K562 (cell line): ENCODE measurements at regions not wholly inside any gene's neighbourhood (a gene's known extent, or its start where the extent isn't known, plus 50 kb on each side); places are given as distances from the start of the nearest gene placed in this dataset.

ENCODE experiments used
- ATAC-seq: fragments of 200-7000 bp; cut with Tn5 transposase; 3 replicates; pipeline ENCODE4 v1.9.1; 2020; ENCODE audit warnings: moderate library complexity
- BruUV-seq: library from RNA; stranded (reverse); fragments of 400-500 nt; replicated peaks from 2 replicates; lab custom pipeline; 2021; lab: Mats Ljungman, UMichigan
- CTCF ChIA-PET: fragments of 300-600 bp; formaldehyde crosslinking; extraction: SDS; loops from one replicate; lab custom pipeline; 2021; ENCODE audit warnings: low intra/inter-chr PET ratio; lab: Yijun Ruan, JAX
- POLR2A ChIA-PET: fragments of 300-600, 350-650 bp; sonication (Branson Sonifier 250); formaldehyde crosslinking; extraction: SDS; loops from one replicate; lab custom pipeline; 2021; ENCODE audit warnings: antibody characterized with exemption, inconsistent platforms; lab: Yijun Ruan, JAX
- DNase-seq, 4 experiments: peaks; one replicate each; pipeline versions ENCODE4 v3.0.0 to v3.0.0-alpha.2; 2011 to 2018; ENCODE audit warnings: low spot score in 3 of 4, mixed read lengths in 3 of 4; ENCODE audit errors: extremely low read depth in 1 of 4
- FAIRE-seq: peaks from 2 replicates; lab custom pipeline; 2011; peaks lifted over from hg19 to GRCh38; lab: Jason Lieb, UNC
- H2AFZ ChIP-seq: 2 replicates; pipeline ENCODE4 v1.6.0; 2011; ENCODE audit warnings: low read depth, low read length, control low read depth, inconsistent platforms
- H3K27ac ChIP-seq: fragments of 200-600 bp; 3 replicates; pipeline ENCODE4 v1.8.0; 2011; ENCODE audit warnings: low read depth, mild to moderate bottlenecking, control low read depth, inconsistent platforms, low read length, moderate library complexity, mixed read lengths; ENCODE audit errors: extremely low read depth
- H3K27me3 ChIP-seq, 2 experiments: fragments of 300-600 bp in 1 of 2; 2 replicates in 1 of 2; 3 replicates in 1 of 2; pipeline versions ENCODE4 v1.6.0 to v1.8.0; 2011; ENCODE audit warnings: inconsistent platforms in 2 of 2, low read length in 2 of 2, mild to moderate bottlenecking in 1 of 2, mixed read lengths in 1 of 2, moderate library complexity in 1 of 2; ENCODE audit not compliant: control insufficient read depth in 2 of 2, insufficient read depth in 2 of 2
- H3K36me3 ChIP-seq: fragments of 300-600 bp; 3 replicates; pipeline ENCODE4 v1.8.0; 2011; ENCODE audit warnings: mild to moderate bottlenecking, low read length, inconsistent platforms; ENCODE audit not compliant: control insufficient read depth, insufficient read depth
- H3K4me1 ChIP-seq, 2 experiments: fragments of 200-600 bp in 1 of 2; replicated peaks in 1 of 2; 2 replicates in 1 of 2; 3 replicates in 1 of 2; pipeline versions ENCODE4 v1.5.1 to v1.8.0; 2011; ENCODE audit warnings: inconsistent platforms in 2 of 2, low read length in 2 of 2, mild to moderate bottlenecking in 1 of 2, mixed read lengths in 1 of 2, moderate library complexity in 1 of 2; ENCODE audit not compliant: control insufficient read depth in 2 of 2, insufficient read depth in 2 of 2
- H3K4me2 ChIP-seq: 2 replicates; pipeline ENCODE4 v1.6.1; 2011; ENCODE audit warnings: low read length, control low read depth, inconsistent platforms, mixed read lengths; ENCODE audit not compliant: insufficient read depth
- H3K4me3 ChIP-seq: fragments of 200-600 bp; sonication (generic), shearing (Covaris generic); 2 replicates; pipeline ENCODE4 v1.5.1; 2016; ENCODE audit warnings: control low read depth, inconsistent platforms
- H3K79me2 ChIP-seq: fragments of 200-600 bp; 3 replicates; pipeline ENCODE4 v1.8.0; 2011; ENCODE audit warnings: low read length, inconsistent platforms; ENCODE audit not compliant: control insufficient read depth, insufficient read depth
- H3K9ac ChIP-seq, 2 experiments: 2 replicates each; pipeline versions ENCODE4 v1.6.0 to v1.6.1; 2011; ENCODE audit warnings: low read depth in 2 of 2, low read length in 2 of 2, control low read depth in 1 of 2, inconsistent platforms in 1 of 2, mild to moderate bottlenecking in 1 of 2, mixed read lengths in 1 of 2; ENCODE audit not compliant: insufficient read depth in 1 of 2
- H3K9me1 ChIP-seq: one replicate; pipeline ENCODE4 v1.6.0; 2011; ENCODE audit warnings: inconsistent platforms, mild to moderate bottlenecking, low read length, moderate library complexity; ENCODE audit not compliant: control insufficient read depth, insufficient read depth
- H3K9me3 ChIP-seq: replicated peaks from 2 replicates; pipeline ENCODE4 v1.5.1; 2011; ENCODE audit warnings: low read depth, low read length, inconsistent platforms; ENCODE audit not compliant: control insufficient read depth, insufficient read depth
- H4K20me1 ChIP-seq: replicated peaks from 2 replicates; pipeline ENCODE4 v1.6.1; 2011; ENCODE audit warnings: low read length, inconsistent platforms, mixed read lengths; ENCODE audit not compliant: control insufficient read depth, insufficient read depth
- ATF7 ChIP-seq: fragments of 450-650 bp; IDR thresholded peaks from 2 replicates; pipeline ENCODE4 v1.7.1; 2014; ENCODE audit warnings: mild to moderate bottlenecking, moderate library complexity
- EHMT2 ChIP-seq: fragments of 450-650 bp; IDR thresholded peaks from 2 replicates; pipeline ENCODE4 v1.6.1; 2018; ENCODE audit warnings: antibody characterized with exemption
- FOXJ2 ChIP-seq: fragments of 200-800 bp; sonication (Bioruptor generic); IDR thresholded peaks from 2 replicates; pipeline ENCODE4 v1.6.1; 2016; ENCODE audit warnings: missing genetic modification characterization, missing compliant biosample characterization
- HCFC1 ChIP-seq: IDR thresholded peaks from 2 replicates; pipeline ENCODE4 v1.6.1; 2012; ENCODE audit warnings: low read depth, low read length, improper control_type of control experiment
- HNRNPK ChIP-seq: fragments of 200-400 bp; formaldehyde crosslinking; IDR thresholded peaks from one replicate; pipeline ENCODE4 v1.6.1; 2018; ENCODE audit warnings: mild to moderate bottlenecking, low read depth, low read length; ENCODE audit not compliant: poor library complexity, severe bottlenecking
- IFI16 ChIP-seq: fragments of 250-450 bp; sonication (Bioruptor Pico); IDR thresholded peaks from 2 replicates; pipeline ENCODE4 v2.1.2; 2022; ENCODE audit warnings: mild to moderate bottlenecking, inconsistent platforms
- RFX1 ChIP-seq: fragments of 450-650 bp; IDR thresholded peaks from 2 replicates; pipeline ENCODE4 v1.6.1; 2016; ENCODE audit warnings: mild to moderate bottlenecking, moderate library complexity
- STAG1 ChIP-seq: sonication (generic); formaldehyde crosslinking; IDR thresholded peaks from 2 replicates; pipeline ENCODE4 v1.5.0; 2020; ENCODE audit warnings: missing genetic modification reagents, borderline replicate concordance
- SUPT5H ChIP-seq: fragments of 450-650 bp; IDR thresholded peaks from 2 replicates; pipeline ENCODE4 v1.6.1; 2016
- TCFL5 ChIP-seq: fragments of 250-450 bp; sonication (Bioruptor Pico); conservative IDR thresholded peaks from 2 replicates; pipeline ENCODE4 v1.6.1; 2021; ENCODE audit warnings: mild to moderate bottlenecking, moderate library complexity, matching md5 sums
- ZBTB1 ChIP-seq: sonication (generic); formaldehyde crosslinking; IDR thresholded peaks from 2 replicates; pipeline ENCODE4 v1.8.1; 2023; ENCODE audit warnings: missing genetic modification reagents, low read depth, mild to moderate bottlenecking, borderline replicate concordance
- ZNF124 ChIP-seq: sonication (generic); formaldehyde crosslinking; IDR thresholded peaks from 2 replicates; pipeline ENCODE4 v1.8.1; 2022; ENCODE audit warnings: missing genetic modification reagents
- ZNF165 ChIP-seq: fragments of 250-450 bp; sonication (Bioruptor Pico); IDR thresholded peaks from 2 replicates; pipeline ENCODE4 v1.4.0; 2020; ENCODE audit warnings: borderline replicate concordance
- WGBS: fragments of 100-300 bp; shearing (Covaris generic); methylation state at CpG from one replicate; pipeline ENCODE4 v1.1.6; 2016; ENCODE audit warnings: low coverage, mixed read lengths; ENCODE audit not compliant: insufficient coverage; ENCODE audit errors: missing lambda C conversion rate; 5-methylcytosine and 5-hydroxymethylcytosine counted together
- in situ Hi-C: fragments of 300-500 bp; cut with MboI; formaldehyde crosslinking; loops from 4 replicates; pipeline ENCODE4 v1.15.0; 2018; ENCODE audit warnings: inconsistent platforms, mixed read lengths
- intact Hi-C: fragments of 100-400 bp; cut with micrococcal nuclease; formaldehyde crosslinking; loops from 2 replicates; pipeline ENCODE4 v1.14.2; 2022
- TF ChIP-seq, protein P1 (sequence below), 3 experiments: IDR thresholded peaks in 2 of 3; conservative IDR thresholded peaks in 1 of 3; 2 replicates each; pipeline ENCODE4 v1.5.1; 2011 to 2012; ENCODE audit warnings: low read length in 3 of 3, mild to moderate bottlenecking in 3 of 3, control low read depth in 2 of 3, improper control_type of control experiment in 1 of 3, inconsistent platforms in 1 of 3, low read depth in 1 of 3, mixed read lengths in 1 of 3, moderate library complexity in 1 of 3; ENCODE audit not compliant: insufficient read depth in 2 of 3
- TF ChIP-seq, protein P2 (sequence below): sonication (generic); formaldehyde crosslinking; IDR thresholded peaks from 2 replicates; pipeline ENCODE4 v1.8.1; 2022; ENCODE audit warnings: missing genetic modification reagents

DNA sequence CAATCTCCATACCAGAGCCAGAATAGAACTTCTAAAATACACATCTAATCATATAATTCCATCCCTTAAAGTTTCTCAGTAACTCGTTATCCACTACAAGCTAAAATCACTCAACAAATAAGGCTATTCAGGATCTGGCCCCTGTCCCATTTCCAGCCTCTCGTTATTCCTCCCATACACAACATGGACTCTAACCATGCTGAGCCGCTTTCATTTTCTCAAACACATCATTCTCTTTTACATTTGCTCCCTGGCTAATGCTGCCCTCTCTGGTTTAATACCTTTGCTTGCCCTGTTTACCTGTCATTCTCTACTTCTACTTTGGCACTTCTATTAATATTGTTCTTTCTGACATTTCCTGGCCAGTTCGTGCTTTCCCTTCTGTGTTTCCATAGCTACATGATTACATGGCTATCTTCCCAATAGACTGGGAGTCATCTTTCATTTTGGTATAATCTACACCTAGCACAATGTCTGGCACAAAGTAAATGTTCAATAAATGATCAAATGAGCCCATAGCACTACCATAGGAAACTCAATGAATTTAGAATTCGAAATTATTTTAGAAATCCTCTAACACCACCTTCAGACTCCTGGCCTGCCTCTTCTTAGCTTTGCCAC, 163.6 kb upstream of the VRK2 start:
- WGBS: 2% methylated on average over 5 of the region's 5 CpGs
- TF ChIP-seq TCFL5 (CRISPR knock-in tag) (no peak), FOXJ2 (no peak), RFX1 (peak; percentile 41; the same call in 1 of the 2 replicates), ZNF165 (CRISPR knock-in tag) (no peak)
- Histone ChIP-seq H3K4me1 (no peaks in the 10 kb centered on the region), H3K4me3 (no peak overlapping the region), H3K9me3 (no peaks in the 10 kb centered on the region), H2AFZ (peak overlapping the region; percentile 64), H3K9ac (no peak overlapping the region), H3K36me3 (no peaks in the 10 kb centered on the region), H3K27ac (no peak overlapping the region), H3K4me2 (peak overlapping the region; percentile 30; the same call in 1 of the 2 replicates), H3K9me1 (no peaks in the 10 kb centered on the region), H4K20me1 (no peaks in the 10 kb centered on the region), H3K79me2 (no peaks in the 10 kb centered on the region), H3K27me3 (no peaks in the 10 kb centered on the region)
- ChIA-PET POLR2A (no interaction called here), CTCF (no interaction called here)
- in situ Hi-C loops (no loop called here), intact Hi-C loops (no loop called here)
- DNase-seq (no peak), ATAC-seq (peak; percentile 41; the same call in 1 of the 3 replicates), FAIRE-seq (no peak)
- BruUV-seq: no TSS peak

DNA sequence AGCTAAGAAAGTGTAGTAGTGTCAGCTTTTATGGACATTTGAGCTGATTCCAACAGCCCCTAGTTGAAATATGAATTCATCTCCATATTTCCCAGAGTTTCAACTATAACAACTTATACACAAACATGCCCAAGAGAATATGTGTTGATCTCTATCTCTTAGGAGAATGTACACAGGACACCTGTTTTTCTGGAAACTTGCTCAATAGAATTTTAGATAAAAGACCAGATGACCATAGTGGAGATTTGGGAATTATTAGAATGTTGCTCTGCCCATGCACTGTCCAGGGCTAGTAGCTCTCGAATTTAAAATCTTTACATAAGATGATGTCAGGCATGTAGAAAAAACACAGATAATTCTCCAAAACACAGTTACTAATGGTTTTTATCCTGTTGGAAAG, 162.3 kb upstream of the VRK2 start:
- Histone ChIP-seq H3K27me3 (no peaks in the 10 kb centered on the region), H3K4me2 (no peak overlapping the region), H3K9me3 (no peaks in the 10 kb centered on the region), H2AFZ (no peak overlapping the region), H3K9me1 (no peaks in the 10 kb centered on the region), H3K4me1 (no peaks in the 10 kb centered on the region), H3K79me2 (no peaks in the 10 kb centered on the region), H3K36me3 (no peaks in the 10 kb centered on the region), H4K20me1 (no peaks in the 10 kb centered on the region), H3K9ac (no peak overlapping the region), H3K27ac (no peak overlapping the region), H3K4me3 (no peak overlapping the region)
- intact Hi-C loops: no loop called here
- no TSS peak for BruUV-seq
- in situ Hi-C loops: no loop called here
- CTCF ChIA-PET: no interaction called here
- DNase-seq: no peak
- POLR2A ChIA-PET: interaction anchor here (1.2 kb wide), 1 partner anchor 20 kb away, joined by 3 read pairs; no protein-coding TSS in a partner anchor
- 0% methylated on average over 1 of the region's 1 CpG for WGBS
- no peak for FAIRE-seq
- no peak for ATAC-seq
- TF ChIP-seq STAG1: no peak
- TF ChIP-seq, protein P1, sequence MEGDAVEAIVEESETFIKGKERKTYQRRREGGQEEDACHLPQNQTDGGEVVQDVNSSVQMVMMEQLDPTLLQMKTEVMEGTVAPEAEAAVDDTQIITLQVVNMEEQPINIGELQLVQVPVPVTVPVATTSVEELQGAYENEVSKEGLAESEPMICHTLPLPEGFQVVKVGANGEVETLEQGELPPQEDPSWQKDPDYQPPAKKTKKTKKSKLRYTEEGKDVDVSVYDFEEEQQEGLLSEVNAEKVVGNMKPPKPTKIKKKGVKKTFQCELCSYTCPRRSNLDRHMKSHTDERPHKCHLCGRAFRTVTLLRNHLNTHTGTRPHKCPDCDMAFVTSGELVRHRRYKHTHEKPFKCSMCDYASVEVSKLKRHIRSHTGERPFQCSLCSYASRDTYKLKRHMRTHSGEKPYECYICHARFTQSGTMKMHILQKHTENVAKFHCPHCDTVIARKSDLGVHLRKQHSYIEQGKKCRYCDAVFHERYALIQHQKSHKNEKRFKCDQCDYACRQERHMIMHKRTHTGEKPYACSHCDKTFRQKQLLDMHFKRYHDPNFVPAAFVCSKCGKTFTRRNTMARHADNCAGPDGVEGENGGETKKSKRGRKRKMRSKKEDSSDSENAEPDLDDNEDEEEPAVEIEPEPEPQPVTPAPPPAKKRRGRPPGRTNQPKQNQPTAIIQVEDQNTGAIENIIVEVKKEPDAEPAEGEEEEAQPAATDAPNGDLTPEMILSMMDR (IDR thresholded peaks at IDR 0.05 in 2 of 3, conservative IDR thresholded peaks at IDR 0.05 in 1 of 3; ENCODE audit: insufficient read depth in 2 of 3, low read depth in 1 of 3, low read length in 3 of 3): no peak
- no peak for TF ChIP-seq HNRNPK
- no peak for TF ChIP-seq ZNF124 (CRISPR knock-in tag)
- TF ChIP-seq EHMT2: no peak
- TF ChIP-seq ZBTB1: no peak
- TF ChIP-seq, protein P2, sequence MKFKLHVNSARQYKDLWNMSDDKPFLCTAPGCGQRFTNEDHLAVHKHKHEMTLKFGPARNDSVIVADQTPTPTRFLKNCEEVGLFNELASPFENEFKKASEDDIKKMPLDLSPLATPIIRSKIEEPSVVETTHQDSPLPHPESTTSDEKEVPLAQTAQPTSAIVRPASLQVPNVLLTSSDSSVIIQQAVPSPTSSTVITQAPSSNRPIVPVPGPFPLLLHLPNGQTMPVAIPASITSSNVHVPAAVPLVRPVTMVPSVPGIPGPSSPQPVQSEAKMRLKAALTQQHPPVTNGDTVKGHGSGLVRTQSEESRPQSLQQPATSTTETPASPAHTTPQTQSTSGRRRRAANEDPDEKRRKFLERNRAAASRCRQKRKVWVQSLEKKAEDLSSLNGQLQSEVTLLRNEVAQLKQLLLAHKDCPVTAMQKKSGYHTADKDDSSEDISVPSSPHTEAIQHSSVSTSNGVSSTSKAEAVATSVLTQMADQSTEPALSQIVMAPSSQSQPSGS: no peak
- no peak for TF ChIP-seq SUPT5H
- no peak for TF ChIP-seq HCFC1
- no peak for TF ChIP-seq IFI16 (CRISPR knock-in tag)
- no peak for TF ChIP-seq ATF7
